GM23248 (cell line): ENCODE measurements at regions not wholly inside any gene's neighbourhood (a gene's known extent, or its start where the extent isn't known, plus 50 kb on each side); places are given as distances from the start of the nearest gene placed in this dataset.

ENCODE experiments used
- DNase-seq: peaks from one replicate; pipeline ENCODE4 v3.0.0-alpha.2; 2015
- H2AFZ ChIP-seq: fragments of 200-600 bp; sonication (generic); 2 replicates; pipeline ENCODE4 v1.6.1; 2016; ENCODE audit warnings: antibody characterized with exemption
- H3F3A ChIP-seq: fragments of 200-600 bp; sonication (generic); 2 replicates; pipeline ENCODE4 v1.6.1; 2016; ENCODE audit warnings: mild to moderate bottlenecking, antibody characterized with exemption, mixed run types; ENCODE audit not compliant: insufficient read depth
- H3K27ac ChIP-seq: fragments of 200-600 bp; sonication (generic); 2 replicates; pipeline ENCODE4 v1.5.1; 2016; ENCODE audit warnings: mild to moderate bottlenecking
- H3K27me3 ChIP-seq: fragments of 200-600 bp; sonication (generic); replicated peaks from 2 replicates; pipeline ENCODE4 v1.6.1; 2016; ENCODE audit warnings: mild to moderate bottlenecking; ENCODE audit not compliant: insufficient read depth
- H3K36me3 ChIP-seq: fragments of 200-600 bp; sonication (generic); 2 replicates; pipeline ENCODE4 v1.6.1; 2016; ENCODE audit warnings: low read depth, mild to moderate bottlenecking
- H3K4me1 ChIP-seq: fragments of 200-600 bp; sonication (generic); 2 replicates; pipeline ENCODE4 v1.6.1; 2016; ENCODE audit warnings: mild to moderate bottlenecking; ENCODE audit not compliant: insufficient read depth
- H3K4me2 ChIP-seq: fragments of 200-600 bp; sonication (generic); one replicate; pipeline ENCODE4 v1.6.1; 2016; ENCODE audit warnings: mild to moderate bottlenecking; ENCODE audit not compliant: unreplicated experiment
- H3K4me3 ChIP-seq: fragments of 200-600 bp; sonication (generic); 2 replicates; pipeline ENCODE4 v1.5.1; 2016; ENCODE audit warnings: mild to moderate bottlenecking
- H3K79me2 ChIP-seq: fragments of 200-600 bp; sonication (generic); 2 replicates; pipeline ENCODE4 v1.6.1; 2016; ENCODE audit warnings: mild to moderate bottlenecking; ENCODE audit not compliant: insufficient read depth
- H3K9ac ChIP-seq: fragments of 200-600 bp; sonication (generic); 2 replicates; pipeline ENCODE4 v1.6.1; 2016; ENCODE audit warnings: mild to moderate bottlenecking
- H3K9me2 ChIP-seq: fragments of 200-600 bp; sonication (generic); 2 replicates; pipeline ENCODE4 v1.6.1; 2016; ENCODE audit warnings: mixed run types, mild to moderate bottlenecking, moderate library complexity; ENCODE audit not compliant: insufficient read depth
- H3K9me3 ChIP-seq: fragments of 200-600 bp; sonication (generic); one replicate; pipeline ENCODE4 v1.6.1; 2017; ENCODE audit warnings: low read depth
- H4K20me1 ChIP-seq: fragments of 200-600 bp; sonication (generic); 2 replicates; pipeline ENCODE4 v1.6.0; 2016; ENCODE audit not compliant: insufficient read depth
- EZH2 ChIP-seq: fragments of 200-600 bp; sonication (generic); IDR thresholded peaks from 2 replicates; pipeline ENCODE4 v1.6.1; 2018; ENCODE audit warnings: antibody characterized with exemption, mild to moderate bottlenecking; ENCODE audit not compliant: insufficient read depth, poor library complexity, severe bottlenecking
- EZH2phosphoT487 ChIP-seq: fragments of 200-600 bp; sonication (generic); IDR thresholded peaks from 2 replicates; pipeline ENCODE4 v1.6.1; 2018; ENCODE audit warnings: antibody characterized with exemption, moderate library complexity, mild to moderate bottlenecking, low read depth; ENCODE audit not compliant: insufficient read depth
- WGBS, 2 experiments: methylation state at CpG; one replicate each; pipeline ENCODE4 v1.1.6; 2015 to 2017; ENCODE audit warnings: low lambda C conversion rate in 2 of 2, low coverage in 1 of 2; ENCODE audit errors: missing lambda C conversion rate in 2 of 2; 5-methylcytosine and 5-hydroxymethylcytosine counted together
- in situ Hi-C: fragments of 300-500 bp; cut with MboI; formaldehyde crosslinking; loops from 2 replicates; pipeline ENCODE4 v1.15.0; 2020

- Histone ChIP-seq H4K20me1 (no peaks in the 10 kb centered on the region), H3K9me2 (no peaks in the 10 kb centered on the region), H3K4me2 (no peak overlapping the region), H3K4me1 (no peaks in the 10 kb centered on the region), H3K36me3 (no peaks in the 10 kb centered on the region), H3K27ac (no peak overlapping the region), H2AFZ (no peak overlapping the region), H3K4me3 (no peak overlapping the region), H3F3A (no peaks in the 10 kb centered on the region), H3K9me3 (no peaks in the 10 kb centered on the region), H3K9ac (no peak overlapping the region), H3K27me3 (no peaks in the 10 kb centered on the region), H3K79me2 (no peaks in the 10 kb centered on the region)
- 70 to 76% methylated on average over 4 of the region's 4 CpGs for WGBS, 2 experiments
- in situ Hi-C loops: no loop called here
- TF ChIP-seq EZH2phosphoT487: no peak
- TF ChIP-seq EZH2: no peak
- no peak for DNase-seq
These were observed 115.7 kb upstream of the SALL4 start for GRCh38 chr20:51917886-51918535.

- H2AFZ ChIP-seq: no peak overlapping the region
- H3K4me3 ChIP-seq: no peak overlapping the region
- H3K9ac ChIP-seq: no peak overlapping the region
- H4K20me1 ChIP-seq: no peaks in the 10 kb centered on the region
- H3F3A ChIP-seq: no peaks in the 10 kb centered on the region
- H3K4me1 ChIP-seq: no peaks in the 10 kb centered on the region
- TF ChIP-seq EZH2 (no peak), EZH2phosphoT487 (no peak)
- H3K9me3 ChIP-seq: no peaks in the 10 kb centered on the region
- whole genome bisulfite sequencing, 2 experiments: 86 to 91% methylated on average over 4 of the region's 4 CpGs
- H3K4me2 ChIP-seq: no peak overlapping the region
- H3K36me3 ChIP-seq: no peaks in the 10 kb centered on the region
- no peak overlapping the region for H3K27ac ChIP-seq
- DNase-seq: no peak
- H3K9me2 ChIP-seq: no peaks in the 10 kb centered on the region
- H3K79me2 ChIP-seq: no peaks in the 10 kb centered on the region
- in situ Hi-C loops: no loop called here
- no peaks in the 10 kb centered on the region for H3K27me3 ChIP-seq
These were observed 113.9 kb upstream of the SALL4 start for GRCh38 chr20:51916244-51916643.

GRCh38 chr20:51914758-51915157 lies 112.4 kb upstream of the SALL4 start:
- H3F3A ChIP-seq: no peaks in the 10 kb centered on the region
- H3K36me3 ChIP-seq: no peaks in the 10 kb centered on the region
- H3K79me2 ChIP-seq: no peaks in the 10 kb centered on the region
- H2AFZ ChIP-seq: no peak overlapping the region
- no peak for DNase-seq
- H3K9ac ChIP-seq: no peak overlapping the region
- H3K4me2 ChIP-seq: no peak overlapping the region
- H3K27me3 ChIP-seq: no peaks in the 10 kb centered on the region
- in situ Hi-C loops: no loop called here
- no peak for TF ChIP-seq EZH2phosphoT487
- TF ChIP-seq EZH2: no peak
- no peaks in the 10 kb centered on the region for H4K20me1 ChIP-seq
- H3K4me1 ChIP-seq: no peaks in the 10 kb centered on the region
- H3K9me3 ChIP-seq: no peaks in the 10 kb centered on the region
- WGBS, 2 experiments: 70 to 73% methylated on average over 8 of the region's 8 CpGs
- H3K27ac ChIP-seq: no peak overlapping the region
- H3K4me3 ChIP-seq: no peak overlapping the region
- H3K9me2 ChIP-seq: no peaks in the 10 kb centered on the region

- no peak overlapping the region for H3K27ac ChIP-seq
- H2AFZ ChIP-seq: no peak overlapping the region
These were observed 108.2 kb upstream of the SALL4 start for GRCh38 chr20:51910321-51911050.

More at GRCh38 chr20:51910321-51911050, 108.2 kb upstream of the SALL4 start:
- Histone ChIP-seq H3K4me1 (no peaks in the 10 kb centered on the region), H3K79me2 (no peaks in the 10 kb centered on the region), H3K4me2 (no peak overlapping the region), H3K9me3 (no peaks in the 10 kb centered on the region), H3K36me3 (no peaks in the 10 kb centered on the region), H3F3A (no peaks in the 10 kb centered on the region), H3K27me3 (no peaks in the 10 kb centered on the region), H3K9me2 (no peaks in the 10 kb centered on the region), H3K4me3 (no peak overlapping the region), H3K9ac (no peak overlapping the region), H4K20me1 (no peaks in the 10 kb centered on the region)
- no peak for DNase-seq
- TF ChIP-seq EZH2: no peak
- TF ChIP-seq EZH2phosphoT487: no peak
- 76 to 77% methylated on average over 7 of the region's 7 CpGs for WGBS, 2 experiments
- in situ Hi-C loops: no loop called here
